ENCODE measurements at regions not wholly inside any gene's neighbourhood (a gene's known extent, or its start where the extent isn't known, plus 50 kb on each side); places are given as distances from the start of the nearest gene placed in this dataset.

- no peak overlapping the region for H3K27ac ChIP-seq (ENCODE audit: low read depth, low read length)
- DNase-seq = no peak
- Mint-ChIP-seq H3K9me3 (peaks cover 0 to 8% (median 0%) of the 10 kb centered on the region in 5 donors), H3K27ac (no peak overlapping the region), H3K4me1 (no peaks in the 10 kb centered on the region), H3K36me3 (no peaks in the 10 kb centered on the region), H3K27me3 (no peaks in the 10 kb centered on the region), H3K4me3 (no peak overlapping the region)
- no peak overlapping the region for H3K4me3 ChIP-seq (ENCODE audit: low read length)
- no peaks in the 10 kb centered on the region for H3K36me3 ChIP-seq (ENCODE audit: insufficient read depth, low read length)
- POLR2A ChIA-PET = no interaction called here
- no peaks in the 10 kb centered on the region for H3K27me3 ChIP-seq (ENCODE audit: insufficient read depth, low read length, poor library complexity, severe bottlenecking)
- H3K9me3 ChIP-seq (ENCODE audit: low read length) = no peaks in the 10 kb centered on the region
- CTCF ChIA-PET = no interaction called here
- H3K4me1 ChIP-seq (ENCODE audit: insufficient read depth, low read length) = no peaks in the 10 kb centered on the region
Measured at GRCh38 chr21:16608209-16608830, 878.5 kb downstream of the USP25 start.

- H3K27ac Mint-ChIP-seq = no peak overlapping the region
- POLR2A ChIA-PET = no interaction called here
- Histone ChIP-seq H3K4me1 (ENCODE audit: insufficient read depth, low read length) (no peaks in the 10 kb centered on the region), H3K4me3 (ENCODE audit: low read length) (no peak overlapping the region), H3K27ac (ENCODE audit: low read depth, low read length) (no peak overlapping the region), H3K36me3 (ENCODE audit: insufficient read depth, low read length) (no peaks in the 10 kb centered on the region), H3K9me3 (ENCODE audit: low read length) (no peaks in the 10 kb centered on the region), H3K27me3 (ENCODE audit: insufficient read depth, low read length, poor library complexity, severe bottlenecking) (no peaks in the 10 kb centered on the region)
- CTCF ChIA-PET = no interaction called here
- H3K27me3 Mint-ChIP-seq = no peaks in the 10 kb centered on the region
- no peak for DNase-seq
- H3K4me3 Mint-ChIP-seq = no peak overlapping the region
- peaks cover 0 to 19% (median 6%) of the 10 kb centered on the region in 5 donors for H3K9me3 Mint-ChIP-seq
- no peaks in the 10 kb centered on the region for H3K36me3 Mint-ChIP-seq
- no peaks in the 10 kb centered on the region for H3K4me1 Mint-ChIP-seq
Measured at GRCh38 chr21:16619281-16619680, 889.5 kb downstream of the USP25 start.

DNA sequence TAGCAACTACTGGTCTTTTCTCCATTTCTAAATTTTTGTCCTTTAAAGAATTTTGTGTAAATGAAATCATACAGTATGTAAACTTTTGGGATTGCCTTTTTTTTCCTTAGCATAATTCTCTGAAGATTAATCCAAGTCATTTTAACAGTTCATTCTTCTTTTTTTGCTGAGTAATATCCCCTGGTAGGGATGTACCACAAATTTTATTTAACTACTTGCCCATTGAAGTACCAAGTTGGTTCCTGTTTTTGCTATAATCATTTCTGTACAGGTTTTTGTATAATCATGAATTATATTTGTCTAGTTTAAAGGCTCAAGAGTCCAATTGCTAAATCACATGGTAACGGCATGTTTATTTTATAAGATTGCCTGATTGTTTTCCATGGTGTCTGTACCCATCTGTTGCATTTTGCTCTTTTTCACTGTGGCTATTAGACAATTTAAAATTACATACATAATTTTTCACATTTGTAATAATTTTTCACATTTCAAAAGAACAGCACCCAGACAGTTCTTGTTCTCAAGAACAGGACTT is 891.1 kb downstream of the USP25 start:
- Histone ChIP-seq H3K27me3 (ENCODE audit: insufficient read depth, low read length, poor library complexity, severe bottlenecking) (no peaks in the 10 kb centered on the region), H3K36me3 (ENCODE audit: insufficient read depth, low read length) (no peaks in the 10 kb centered on the region), H3K4me1 (ENCODE audit: insufficient read depth, low read length) (no peaks in the 10 kb centered on the region), H3K27ac (ENCODE audit: low read depth, low read length) (no peak overlapping the region), H3K4me3 (ENCODE audit: low read length) (no peak overlapping the region), H3K9me3 (ENCODE audit: low read length) (no peaks in the 10 kb centered on the region)
- Mint-ChIP-seq H3K4me1 (no peaks in the 10 kb centered on the region), H3K36me3 (no peaks in the 10 kb centered on the region), H3K9me3 (peaks cover 0 to 19% (median 6%) of the 10 kb centered on the region in 5 donors), H3K27me3 (no peaks in the 10 kb centered on the region), H3K4me3 (no peak overlapping the region), H3K27ac (no peak overlapping the region)
- no peak for DNase-seq
- ChIA-PET POLR2A (no interaction called here), CTCF (no interaction called here)

GRCh38 chr21:16624479-16625118 is 888.2 kb upstream of the CXADR start:
- CTCF ChIA-PET = no interaction called here
- Mint-ChIP-seq H3K27ac (no peak overlapping the region), H3K9me3 (peaks cover 0 to 3% (median 2%) of the 10 kb centered on the region in 5 donors)

DNA sequence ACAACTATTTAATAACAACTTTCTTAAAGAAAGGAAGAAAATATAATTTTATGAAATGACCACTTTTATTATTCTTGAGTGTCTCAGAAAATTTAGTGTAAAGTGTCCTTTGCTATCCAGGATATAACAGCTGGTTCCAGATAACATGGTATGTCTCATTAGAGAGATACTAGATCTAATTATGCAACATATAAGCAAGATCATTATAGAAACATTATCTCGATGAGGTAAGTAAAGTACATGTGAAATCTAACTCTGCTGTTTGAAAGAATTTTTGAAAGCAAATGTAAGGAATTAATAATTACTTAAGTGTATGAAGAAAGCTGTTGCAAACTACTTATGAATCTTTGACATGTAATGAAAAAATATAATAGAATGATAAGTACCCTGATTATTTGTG is 887.4 kb upstream of the CXADR start:
- POLR2A ChIA-PET = no interaction called here
- H3K36me3 ChIP-seq (ENCODE audit: insufficient read depth, low read length) = no peaks in the 10 kb centered on the region
- CTCF ChIA-PET = no interaction called here
- H3K4me1 ChIP-seq (ENCODE audit: insufficient read depth, low read length) = no peaks in the 10 kb centered on the region
- Mint-ChIP-seq H3K4me1 (no peaks in the 10 kb centered on the region), H3K4me3 (no peak overlapping the region), H3K9me3 (peaks cover 0 to 3% (median 1%) of the 10 kb centered on the region in 5 donors), H3K36me3 (no peaks in the 10 kb centered on the region), H3K27ac (no peak overlapping the region), H3K27me3 (no peaks in the 10 kb centered on the region)
- no peak overlapping the region for H3K4me3 ChIP-seq (ENCODE audit: low read length)
- H3K9me3 ChIP-seq (ENCODE audit: low read length) = no peaks in the 10 kb centered on the region
- no peak for DNase-seq
- H3K27ac ChIP-seq (ENCODE audit: low read depth, low read length) = no peak overlapping the region
- no peaks in the 10 kb centered on the region for H3K27me3 ChIP-seq (ENCODE audit: insufficient read depth, low read length, poor library complexity, severe bottlenecking)

More at GRCh38 chr21:16624479-16625118, 888.2 kb upstream of the CXADR start:
- Histone ChIP-seq H3K9me3 (ENCODE audit: low read length) (no peaks in the 10 kb centered on the region), H3K27me3 (ENCODE audit: insufficient read depth, low read length, poor library complexity, severe bottlenecking) (no peaks in the 10 kb centered on the region), H3K4me1 (ENCODE audit: insufficient read depth, low read length) (no peaks in the 10 kb centered on the region), H3K36me3 (ENCODE audit: insufficient read depth, low read length) (no peaks in the 10 kb centered on the region), H3K27ac (ENCODE audit: low read depth, low read length) (no peak overlapping the region), H3K4me3 (ENCODE audit: low read length) (no peak overlapping the region)
- POLR2A ChIA-PET = no interaction called here
- Mint-ChIP-seq H3K4me3 (no peak overlapping the region), H3K36me3 (no peaks in the 10 kb centered on the region), H3K4me1 (no peaks in the 10 kb centered on the region), H3K27me3 (no peaks in the 10 kb centered on the region)
- DNase-seq = no peak

GRCh38 chr21:16633831-16634459 is 878.9 kb upstream of the CXADR start:
- no peak overlapping the region for H3K27ac Mint-ChIP-seq
- H3K9me3 ChIP-seq (ENCODE audit: low read length) = no peaks in the 10 kb centered on the region
- no peaks in the 10 kb centered on the region for H3K4me1 Mint-ChIP-seq
- ChIA-PET POLR2A (no interaction called here), CTCF (no interaction called here)
- no peak for DNase-seq
- H3K9me3 Mint-ChIP-seq = peaks cover 0 to 9% (median 5%) of the 10 kb centered on the region in 5 donors
- no peaks in the 10 kb centered on the region for H3K36me3 Mint-ChIP-seq
- no peaks in the 10 kb centered on the region for H3K27me3 Mint-ChIP-seq
- H3K36me3 ChIP-seq (ENCODE audit: insufficient read depth, low read length) = no peaks in the 10 kb centered on the region
- no peaks in the 10 kb centered on the region for H3K27me3 ChIP-seq (ENCODE audit: insufficient read depth, low read length, poor library complexity, severe bottlenecking)
- H3K4me3 ChIP-seq (ENCODE audit: low read length) = no peak overlapping the region
- no peaks in the 10 kb centered on the region for H3K4me1 ChIP-seq (ENCODE audit: insufficient read depth, low read length)
- H3K27ac ChIP-seq (ENCODE audit: low read depth, low read length) = no peak overlapping the region
- no peak overlapping the region for H3K4me3 Mint-ChIP-seq

GRCh38 chr21:16634515-16634914 is 878.3 kb upstream of the CXADR start:
- ChIA-PET CTCF (no interaction called here), POLR2A (no interaction called here)
- H3K9me3 ChIP-seq (ENCODE audit: low read length) = no peaks in the 10 kb centered on the region
- H3K27me3 Mint-ChIP-seq = no peaks in the 10 kb centered on the region
- H3K27me3 ChIP-seq (ENCODE audit: insufficient read depth, low read length, poor library complexity, severe bottlenecking) = no peaks in the 10 kb centered on the region
- no peaks in the 10 kb centered on the region for H3K36me3 ChIP-seq (ENCODE audit: insufficient read depth, low read length)
- no peak overlapping the region for H3K27ac Mint-ChIP-seq
- no peak overlapping the region for H3K4me3 Mint-ChIP-seq
- H3K4me1 ChIP-seq (ENCODE audit: insufficient read depth, low read length) = no peaks in the 10 kb centered on the region
- no peaks in the 10 kb centered on the region for H3K4me1 Mint-ChIP-seq
- peaks cover 0 to 15% (median 8%) of the 10 kb centered on the region in 5 donors for H3K9me3 Mint-ChIP-seq
- no peaks in the 10 kb centered on the region for H3K36me3 Mint-ChIP-seq
- H3K27ac ChIP-seq (ENCODE audit: low read depth, low read length) = no peak overlapping the region
- H3K4me3 ChIP-seq (ENCODE audit: low read length) = no peak overlapping the region
- no peak for DNase-seq

DNA sequence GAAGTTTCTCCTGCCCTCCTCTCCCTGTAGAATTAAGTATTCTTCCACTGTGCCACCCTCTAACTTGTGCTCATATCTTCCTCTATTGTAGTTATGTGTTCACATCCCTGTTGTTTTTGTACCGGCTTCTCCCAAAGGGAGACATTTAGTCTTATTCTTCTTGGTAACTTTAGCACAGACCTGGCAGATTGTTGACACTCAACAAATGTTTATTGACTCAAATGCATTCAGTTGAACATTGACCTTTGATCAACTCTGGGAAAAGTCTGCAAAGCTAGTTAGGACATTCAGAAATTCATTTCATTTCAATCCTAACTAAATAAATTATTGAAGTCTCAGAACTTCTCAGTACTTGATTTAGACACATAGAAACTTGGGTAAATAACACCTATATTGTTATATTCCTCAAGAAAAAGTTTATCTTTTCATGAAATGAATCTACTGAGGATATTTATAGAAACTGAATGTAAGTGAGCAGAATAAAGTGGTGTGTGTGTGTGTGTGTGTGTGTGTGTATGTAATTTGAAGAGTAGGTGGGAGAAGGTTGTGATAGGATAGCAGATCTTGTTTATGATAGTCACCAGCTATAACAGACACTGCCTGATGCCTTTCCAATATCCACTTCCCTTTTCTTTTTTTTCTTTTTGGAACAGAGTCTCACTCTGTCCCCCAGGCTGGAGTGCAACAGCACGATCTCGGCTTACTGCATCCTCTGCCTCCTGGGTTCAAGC is 872.4 kb upstream of the CXADR start:
- no peaks in the 10 kb centered on the region for H3K4me1 Mint-ChIP-seq
- H3K27me3 ChIP-seq (ENCODE audit: insufficient read depth, low read length, poor library complexity, severe bottlenecking) = no peaks in the 10 kb centered on the region
- POLR2A ChIA-PET = no interaction called here
- no peak overlapping the region for H3K4me3 Mint-ChIP-seq
- no peaks in the 10 kb centered on the region for H3K9me3 ChIP-seq (ENCODE audit: low read length)
- no peaks in the 10 kb centered on the region for H3K27me3 Mint-ChIP-seq
- H3K27ac ChIP-seq (ENCODE audit: low read depth, low read length) = no peak overlapping the region
- H3K27ac Mint-ChIP-seq = no peak overlapping the region
- H3K36me3 Mint-ChIP-seq = no peaks in the 10 kb centered on the region
- no peak overlapping the region for H3K4me3 ChIP-seq (ENCODE audit: low read length)
- CTCF ChIA-PET = no interaction called here
- H3K36me3 ChIP-seq (ENCODE audit: insufficient read depth, low read length) = no peaks in the 10 kb centered on the region
- DNase-seq = no peak
- no peaks in the 10 kb centered on the region for H3K4me1 ChIP-seq (ENCODE audit: insufficient read depth, low read length)
- peaks cover 0 to 20% (median 4%) of the 10 kb centered on the region in 5 donors for H3K9me3 Mint-ChIP-seq

Measured in CD8-positive, alpha-beta memory T cell (primary cell).